ENCODE measurements at regions not wholly inside any gene's neighbourhood (a gene's known extent, or its start where the extent isn't known, plus 50 kb on each side); places are given as distances from the start of the nearest gene placed in this dataset.
A peak's percentile ranks its signal among the peaks of the same experiment; 100 is the strongest.

DNA sequence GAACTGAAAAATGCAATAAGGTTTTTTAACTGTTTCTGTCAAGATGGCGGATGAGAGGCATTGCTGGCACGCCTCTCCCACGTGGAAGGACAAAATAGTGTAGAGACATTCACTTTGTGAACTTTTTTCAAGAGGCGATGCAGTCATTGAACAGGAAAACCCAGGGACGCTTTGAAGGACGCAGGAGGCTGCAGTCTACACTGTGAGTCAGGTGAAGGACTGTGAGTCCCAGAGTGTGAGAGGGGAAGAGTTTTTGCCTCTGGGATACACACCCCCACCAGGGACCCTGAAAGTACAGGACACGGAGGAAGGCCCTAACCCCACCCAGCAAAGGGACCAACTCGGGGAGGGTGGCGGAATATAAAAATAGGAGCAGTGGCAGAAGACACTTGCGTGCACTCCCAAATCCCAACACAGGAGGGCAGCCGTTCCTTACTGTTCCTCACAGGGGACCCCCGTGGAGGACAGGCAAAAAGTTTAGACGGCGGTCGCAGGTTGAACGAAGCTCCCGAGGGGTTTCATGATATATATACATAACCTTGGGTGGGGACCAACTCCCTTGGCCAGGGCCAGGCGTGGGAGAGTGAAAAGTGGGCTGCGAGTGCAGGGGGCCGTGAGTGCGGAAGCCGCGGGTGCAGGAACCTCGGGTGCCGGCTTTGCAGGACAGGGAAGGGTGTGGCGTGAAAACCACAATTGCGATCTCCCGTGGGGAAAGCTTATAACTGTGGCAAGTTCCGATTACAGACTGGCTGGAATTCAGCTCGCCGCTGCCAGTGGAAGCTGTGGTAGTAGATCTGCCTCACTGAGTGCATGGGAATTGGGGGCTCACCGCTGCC is 82.0 kb upstream of the ALOX12 start:
- WGBS, 4 donors, result 19 to 30% (median 25%) methylated on average over 23 to 32 of the region's 32 CpGs
- intact Hi-C loops (cut with DNase I), result loop anchor here (1.0 to 10.0 kb wide), 10 partner anchors 88 to 249 kb away; partner anchors contain the start of gene BCL6B (in 1 of the 10)
- H3K9me3 ChIP-seq, result no peaks in the 10 kb centered on the region
- TF ChIP-seq POLR2A (IDR thresholded peaks at IDR 0.05), result no peak
- TF ChIP-seq, protein P1, sequence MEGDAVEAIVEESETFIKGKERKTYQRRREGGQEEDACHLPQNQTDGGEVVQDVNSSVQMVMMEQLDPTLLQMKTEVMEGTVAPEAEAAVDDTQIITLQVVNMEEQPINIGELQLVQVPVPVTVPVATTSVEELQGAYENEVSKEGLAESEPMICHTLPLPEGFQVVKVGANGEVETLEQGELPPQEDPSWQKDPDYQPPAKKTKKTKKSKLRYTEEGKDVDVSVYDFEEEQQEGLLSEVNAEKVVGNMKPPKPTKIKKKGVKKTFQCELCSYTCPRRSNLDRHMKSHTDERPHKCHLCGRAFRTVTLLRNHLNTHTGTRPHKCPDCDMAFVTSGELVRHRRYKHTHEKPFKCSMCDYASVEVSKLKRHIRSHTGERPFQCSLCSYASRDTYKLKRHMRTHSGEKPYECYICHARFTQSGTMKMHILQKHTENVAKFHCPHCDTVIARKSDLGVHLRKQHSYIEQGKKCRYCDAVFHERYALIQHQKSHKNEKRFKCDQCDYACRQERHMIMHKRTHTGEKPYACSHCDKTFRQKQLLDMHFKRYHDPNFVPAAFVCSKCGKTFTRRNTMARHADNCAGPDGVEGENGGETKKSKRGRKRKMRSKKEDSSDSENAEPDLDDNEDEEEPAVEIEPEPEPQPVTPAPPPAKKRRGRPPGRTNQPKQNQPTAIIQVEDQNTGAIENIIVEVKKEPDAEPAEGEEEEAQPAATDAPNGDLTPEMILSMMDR (IDR thresholded peaks at IDR 0.05), result peak; percentile 77 to 88 (median 84)
- DNase-seq (peak; percentile 72 to 81 (median 76)), ATAC-seq (peak; percentile 77 to 90 (median 82))
- H3K36me3 ChIP-seq, result no peaks in the 10 kb centered on the region
- no peak overlapping the region for H3K27ac ChIP-seq
- peak overlapping the region in 9 of 12 donors; percentile 16 to 50 (median 37) for H3K4me3 ChIP-seq
- H3K4me1 ChIP-seq, result peaks cover 0 to 11% (median 6%) of the 10 kb centered on the region in 12 donors
- peaks cover 0 to 12% (median 0%) of the 10 kb centered on the region in 9 donors for H3K27me3 ChIP-seq

DNA sequence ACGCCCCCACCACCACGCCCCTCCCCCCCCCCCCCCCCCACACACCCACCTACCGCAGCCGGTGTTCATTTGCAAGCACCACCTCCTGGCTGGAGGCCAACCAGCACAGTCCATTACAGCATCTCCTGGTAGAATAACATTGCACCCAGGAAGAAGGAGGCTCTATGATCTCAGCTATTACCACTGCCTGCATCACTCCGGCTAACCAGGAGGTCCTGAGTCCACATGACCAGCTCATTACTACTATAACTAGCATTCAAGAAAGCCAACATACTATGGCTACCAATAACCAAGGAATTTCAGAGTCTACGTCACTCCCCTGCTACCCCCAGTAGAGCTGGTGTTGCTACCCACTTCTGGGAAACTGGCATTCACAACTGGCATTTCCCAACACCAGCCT is 81.1 kb upstream of the ALOX12 start:
- Histone ChIP-seq H3K9me3 (no peaks in the 10 kb centered on the region), H3K27me3 (peaks cover 0 to 12% (median 0%) of the 10 kb centered on the region in 9 donors), H3K4me3 (no peak overlapping the region), H3K36me3 (no peaks in the 10 kb centered on the region), H3K27ac (no peak overlapping the region), H3K4me1 (peaks cover 0 to 11% (median 6%) of the 10 kb centered on the region in 12 donors)
- WGBS, 4 donors, result 39 to 53% (median 40%) methylated on average over 3 to 6 of the region's 6 CpGs
- intact Hi-C loops (cut with DNase I), result loop anchor here (1.0 to 10.0 kb wide), 9 partner anchors 88 to 250 kb away; partner anchors contain the start of gene BCL6B (in 1 of the 10)
- DNase-seq (no peak), ATAC-seq (no peak)
- TF ChIP-seq POLR2A (IDR thresholded peaks at IDR 0.05), result no peak
- TF ChIP-seq, protein P1 (IDR thresholded peaks at IDR 0.05), result no peak

DNA sequence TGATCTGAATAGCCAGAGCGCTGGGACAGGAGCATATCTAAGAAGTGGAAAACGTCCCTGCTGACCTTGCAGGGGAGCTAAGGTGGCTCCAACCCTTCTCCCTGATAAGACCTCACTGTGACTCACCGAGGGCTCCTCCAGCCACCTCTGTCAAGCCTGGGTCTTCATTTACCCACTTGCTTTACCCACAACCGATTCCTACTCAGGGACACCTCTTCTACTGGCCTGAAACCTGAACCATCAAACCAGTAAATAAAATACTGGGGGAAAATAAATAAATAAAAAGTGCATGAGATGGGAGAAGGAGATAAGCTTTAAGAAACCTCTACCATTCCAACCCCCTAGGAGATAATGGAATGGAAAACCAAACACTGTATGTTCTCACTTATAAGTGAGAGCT is 80.2 kb upstream of the ALOX12 start:
- H3K27ac ChIP-seq, result no peak overlapping the region
- 64 to 72% (median 65%) methylated on average over 4 of the region's 4 CpGs for WGBS, 4 donors
- intact Hi-C loops (cut with DNase I), result loop anchor here in 5 of 10 donors (2.0 to 10.0 kb wide), 4 partner anchors 87 to 251 kb away; no protein-coding TSS in a partner anchor

More for the DNA sequence above, 80.2 kb upstream of the ALOX12 start:
- peaks cover 0 to 12% (median 0%) of the 10 kb centered on the region in 9 donors for H3K27me3 ChIP-seq
- TF ChIP-seq, protein P1 (IDR thresholded peaks at IDR 0.05), result no peak
- no peak for TF ChIP-seq POLR2A (IDR thresholded peaks at IDR 0.05)
- peaks cover 0 to 11% (median 6%) of the 10 kb centered on the region in 12 donors for H3K4me1 ChIP-seq
- no peak for ATAC-seq
- H3K4me3 ChIP-seq, result no peak overlapping the region
- H3K36me3 ChIP-seq, result no peaks in the 10 kb centered on the region
- DNase-seq, result no peak
- no peaks in the 10 kb centered on the region for H3K9me3 ChIP-seq

Data from heart left ventricle (tissue), 16 donors.